GM23338 (cell line): ENCODE measurements at regions not wholly inside any gene's neighbourhood (a gene's known extent, or its start where the extent isn't known, plus 50 kb on each side); places are given as distances from the start of the nearest gene placed in this dataset.

Experiments used
- ATAC-seq: fragments of 200-7000 bp; cut with Tn5 transposase; 3 replicates; pipeline ENCODE4 v1.9.1; 2020
- DNase-seq: peaks from one replicate; pipeline ENCODE4 v3.0.0-alpha.2; 2015; ENCODE audit warnings: low spot score
- H2AFZ ChIP-seq: fragments of 200-600 bp; sonication (generic); 2 replicates; pipeline ENCODE4 v1.8.0; 2016; ENCODE audit warnings: antibody characterized with exemption, mild to moderate bottlenecking, moderate library complexity
- H3F3A ChIP-seq: fragments of 200-600 bp; sonication (generic); replicated peaks from 2 replicates; pipeline ENCODE4 v1.8.0; 2017; ENCODE audit warnings: antibody characterized with exemption, mixed run types, low read depth
- H3K27ac ChIP-seq: fragments of 200-600 bp; sonication (generic); 2 replicates; pipeline ENCODE4 v1.6.1; 2016; ENCODE audit warnings: low read depth
- H3K27me3 ChIP-seq: fragments of 200-600 bp; sonication (generic); 2 replicates; pipeline ENCODE4 v1.8.0; 2016; ENCODE audit warnings: mild to moderate bottlenecking, mixed run types, moderate library complexity; ENCODE audit not compliant: insufficient read depth
- H3K36me3 ChIP-seq: fragments of 200-600 bp; sonication (generic); 2 replicates; pipeline ENCODE4 v1.8.0; 2016; ENCODE audit warnings: mild to moderate bottlenecking; ENCODE audit not compliant: insufficient read depth
- H3K4me1 ChIP-seq: fragments of 200-600 bp; sonication (generic); 2 replicates; pipeline ENCODE4 v1.8.0; 2016; ENCODE audit warnings: mild to moderate bottlenecking, moderate library complexity; ENCODE audit not compliant: insufficient read depth
- H3K4me2 ChIP-seq: fragments of 200-600 bp; sonication (generic); 2 replicates; pipeline ENCODE4 v1.7.1; 2017; ENCODE audit warnings: mixed run types
- H3K4me3 ChIP-seq: fragments of 200-600 bp; sonication (generic); 2 replicates; pipeline ENCODE4 v1.6.1; 2016; ENCODE audit warnings: mixed run types
- H3K79me2 ChIP-seq: fragments of 200-600 bp; sonication (generic); replicated peaks from 2 replicates; pipeline ENCODE4 v1.8.0; 2017; ENCODE audit warnings: mild to moderate bottlenecking; ENCODE audit not compliant: insufficient read depth
- H3K9me2 ChIP-seq: fragments of 200-600 bp; sonication (generic); 2 replicates; pipeline ENCODE4 v1.8.0; 2017; ENCODE audit not compliant: insufficient read depth
- H4K20me1 ChIP-seq: fragments of 200-600 bp; sonication (generic); replicated peaks from 2 replicates; pipeline ENCODE4 v1.8.0; 2017; ENCODE audit warnings: mild to moderate bottlenecking; ENCODE audit not compliant: insufficient read depth
- H3K27ac Mint-ChIP-seq: 2 replicates; pipeline ENCODE4 v1.8.0; 2020; ENCODE audit warnings: inconsistent platforms, mild to moderate bottlenecking, moderate library complexity, mixed read lengths
- H3K27me3 Mint-ChIP-seq: 3 replicates; pipeline ENCODE4 v1.8.0; 2022; ENCODE audit warnings: low read depth, mild to moderate bottlenecking, moderate library complexity, mixed read lengths, inconsistent platforms; ENCODE audit not compliant: insufficient read depth, poor library complexity
- H3K36me3 Mint-ChIP-seq: 3 replicates; pipeline ENCODE4 v1.8.0; 2021; ENCODE audit warnings: low read depth, mild to moderate bottlenecking, inconsistent platforms, moderate library complexity, mixed read lengths
- H3K4me1 Mint-ChIP-seq: 3 replicates; pipeline ENCODE4 v1.8.0; 2020; ENCODE audit warnings: mild to moderate bottlenecking, inconsistent platforms, mixed read lengths
- H3K4me3 Mint-ChIP-seq: 3 replicates; pipeline ENCODE4 v1.8.0; 2021; ENCODE audit warnings: moderate library complexity, mild to moderate bottlenecking, inconsistent platforms, mixed read lengths
- H3K9me3 Mint-ChIP-seq: 3 replicates; pipeline ENCODE4 v1.8.0; 2020; ENCODE audit warnings: moderate library complexity, mild to moderate bottlenecking, inconsistent platforms, mixed read lengths
- CTCF ChIP-seq, 2 experiments: fragments of 200-600 bp in 1 of 2; sonication (generic) in 1 of 2; conservative IDR thresholded peaks; 2 replicates each; pipeline versions ENCODE4 v1.5.1 to v1.6.1; 2016 to 2017; ENCODE audit warnings: antibody characterized with exemption in 2 of 2, low read depth in 2 of 2, mild to moderate bottlenecking in 2 of 2, moderate library complexity in 1 of 2
- EZH2 ChIP-seq: fragments of 200-600 bp; sonication (generic); IDR thresholded peaks from one replicate; pipeline ENCODE4 v1.8.0; 2017; ENCODE audit warnings: antibody characterized with exemption, mild to moderate bottlenecking, low read depth; ENCODE audit not compliant: unreplicated experiment
- JUNB ChIP-seq: IDR thresholded peaks from one replicate; pipeline ENCODE4 v1.6.1; 2016; ENCODE audit warnings: antibody characterized with exemption; ENCODE audit not compliant: unreplicated experiment
- NANOG ChIP-seq: IDR thresholded peaks from 2 replicates; pipeline ENCODE4 v1.6.1; 2016; ENCODE audit warnings: antibody characterized with exemption, borderline replicate concordance
- POLR2AphosphoS5 ChIP-seq: IDR thresholded peaks from 2 replicates; pipeline ENCODE4 v1.6.1; 2016; ENCODE audit warnings: antibody characterized with exemption, low read depth
- TF ChIP-seq, protein P1 (sequence below): IDR thresholded peaks from 2 replicates; pipeline ENCODE4 v1.6.1; 2016; ENCODE audit warnings: antibody characterized with exemption
- TF ChIP-seq, protein P2 (sequence below): IDR thresholded peaks from one replicate; pipeline ENCODE4 v1.6.1; 2018; ENCODE audit warnings: antibody characterized with exemption; ENCODE audit not compliant: unreplicated experiment

DNA sequence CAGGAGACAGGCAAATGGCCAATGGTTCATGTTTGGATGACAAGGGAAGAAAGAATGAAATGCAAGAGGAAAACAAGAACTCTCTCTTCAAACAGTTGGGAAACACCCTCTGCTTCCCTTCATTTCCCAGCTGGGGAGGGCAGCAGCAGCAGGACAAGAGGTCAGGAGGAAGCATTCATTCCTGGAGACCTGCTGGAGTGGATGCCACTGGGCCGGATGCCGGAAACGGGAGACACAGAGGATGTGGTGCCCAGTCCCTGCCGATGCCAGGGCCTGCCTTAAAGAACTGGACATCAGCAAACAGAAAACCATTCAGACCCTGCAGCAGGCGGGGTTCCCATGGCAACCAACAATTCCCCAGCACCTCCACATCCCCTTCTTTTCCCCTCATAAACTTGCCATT, 102.3 kb upstream of the ZNF648 start (continued):
- no peak for TF ChIP-seq CTCF (conservative IDR thresholded peaks at IDR 0.05; ENCODE audit: low read depth in 2 of 2)

DNA sequence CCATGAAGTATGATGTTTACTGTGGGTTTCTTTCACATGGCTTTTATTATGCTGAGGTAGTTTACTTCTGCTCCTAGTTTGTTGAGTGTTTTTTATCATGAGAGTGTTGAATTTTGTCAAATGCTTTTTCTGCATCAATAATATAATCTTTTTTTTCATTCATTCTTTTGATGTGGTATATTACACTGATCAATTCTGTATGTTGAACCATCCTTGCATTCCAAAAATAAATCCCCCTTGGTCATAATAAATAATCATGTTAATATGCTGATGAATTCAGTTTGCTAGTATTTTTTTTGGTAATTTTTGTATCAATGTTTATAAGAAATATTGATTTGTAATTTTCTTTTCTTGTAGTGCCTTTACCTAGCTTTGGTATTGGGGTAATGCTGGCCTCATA, 97.9 kb upstream of the ZNF648 start:
- H3K4me3 ChIP-seq, result no peak overlapping the region
- H3K4me1 ChIP-seq, result no peaks in the 10 kb centered on the region
- H3K27ac Mint-ChIP-seq, result no peak overlapping the region
- no peak for DNase-seq
- no peaks in the 10 kb centered on the region for H3K27me3 ChIP-seq
- TF ChIP-seq, protein P1, sequence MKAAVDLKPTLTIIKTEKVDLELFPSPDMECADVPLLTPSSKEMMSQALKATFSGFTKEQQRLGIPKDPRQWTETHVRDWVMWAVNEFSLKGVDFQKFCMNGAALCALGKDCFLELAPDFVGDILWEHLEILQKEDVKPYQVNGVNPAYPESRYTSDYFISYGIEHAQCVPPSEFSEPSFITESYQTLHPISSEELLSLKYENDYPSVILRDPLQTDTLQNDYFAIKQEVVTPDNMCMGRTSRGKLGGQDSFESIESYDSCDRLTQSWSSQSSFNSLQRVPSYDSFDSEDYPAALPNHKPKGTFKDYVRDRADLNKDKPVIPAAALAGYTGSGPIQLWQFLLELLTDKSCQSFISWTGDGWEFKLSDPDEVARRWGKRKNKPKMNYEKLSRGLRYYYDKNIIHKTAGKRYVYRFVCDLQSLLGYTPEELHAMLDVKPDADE, result no peak
- TF ChIP-seq EZH2 (no peak), POLR2AphosphoS5 (no peak), NANOG (no peak), JUNB (no peak)
- TF ChIP-seq, protein P2, sequence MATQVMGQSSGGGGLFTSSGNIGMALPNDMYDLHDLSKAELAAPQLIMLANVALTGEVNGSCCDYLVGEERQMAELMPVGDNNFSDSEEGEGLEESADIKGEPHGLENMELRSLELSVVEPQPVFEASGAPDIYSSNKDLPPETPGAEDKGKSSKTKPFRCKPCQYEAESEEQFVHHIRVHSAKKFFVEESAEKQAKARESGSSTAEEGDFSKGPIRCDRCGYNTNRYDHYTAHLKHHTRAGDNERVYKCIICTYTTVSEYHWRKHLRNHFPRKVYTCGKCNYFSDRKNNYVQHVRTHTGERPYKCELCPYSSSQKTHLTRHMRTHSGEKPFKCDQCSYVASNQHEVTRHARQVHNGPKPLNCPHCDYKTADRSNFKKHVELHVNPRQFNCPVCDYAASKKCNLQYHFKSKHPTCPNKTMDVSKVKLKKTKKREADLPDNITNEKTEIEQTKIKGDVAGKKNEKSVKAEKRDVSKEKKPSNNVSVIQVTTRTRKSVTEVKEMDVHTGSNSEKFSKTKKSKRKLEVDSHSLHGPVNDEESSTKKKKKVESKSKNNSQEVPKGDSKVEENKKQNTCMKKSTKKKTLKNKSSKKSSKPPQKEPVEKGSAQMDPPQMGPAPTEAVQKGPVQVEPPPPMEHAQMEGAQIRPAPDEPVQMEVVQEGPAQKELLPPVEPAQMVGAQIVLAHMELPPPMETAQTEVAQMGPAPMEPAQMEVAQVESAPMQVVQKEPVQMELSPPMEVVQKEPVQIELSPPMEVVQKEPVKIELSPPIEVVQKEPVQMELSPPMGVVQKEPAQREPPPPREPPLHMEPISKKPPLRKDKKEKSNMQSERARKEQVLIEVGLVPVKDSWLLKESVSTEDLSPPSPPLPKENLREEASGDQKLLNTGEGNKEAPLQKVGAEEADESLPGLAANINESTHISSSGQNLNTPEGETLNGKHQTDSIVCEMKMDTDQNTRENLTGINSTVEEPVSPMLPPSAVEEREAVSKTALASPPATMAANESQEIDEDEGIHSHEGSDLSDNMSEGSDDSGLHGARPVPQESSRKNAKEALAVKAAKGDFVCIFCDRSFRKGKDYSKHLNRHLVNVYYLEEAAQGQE, result no peak
- no peak overlapping the region for H3K4me2 ChIP-seq
- H3K27ac ChIP-seq, result no peak overlapping the region
- no peaks in the 10 kb centered on the region for H3K4me1 Mint-ChIP-seq
- H3K4me3 Mint-ChIP-seq, result no peak overlapping the region
- peaks cover 4% of the 10 kb centered on the region for H3K27me3 Mint-ChIP-seq
- no peaks in the 10 kb centered on the region for H3K36me3 ChIP-seq
- no peak overlapping the region for H2AFZ ChIP-seq
- H4K20me1 ChIP-seq, result no peaks in the 10 kb centered on the region
- H3F3A ChIP-seq, result no peaks in the 10 kb centered on the region
- no peaks in the 10 kb centered on the region for H3K79me2 ChIP-seq
- H3K9me2 ChIP-seq, result peaks cover 6% of the 10 kb centered on the region
- H3K36me3 Mint-ChIP-seq, result no peaks in the 10 kb centered on the region; the same call in 2 of the 3 replicates
- H3K9me3 Mint-ChIP-seq, result no peaks in the 10 kb centered on the region; the same call in 1 of the 3 replicates
- no peak for ATAC-seq

DNA sequence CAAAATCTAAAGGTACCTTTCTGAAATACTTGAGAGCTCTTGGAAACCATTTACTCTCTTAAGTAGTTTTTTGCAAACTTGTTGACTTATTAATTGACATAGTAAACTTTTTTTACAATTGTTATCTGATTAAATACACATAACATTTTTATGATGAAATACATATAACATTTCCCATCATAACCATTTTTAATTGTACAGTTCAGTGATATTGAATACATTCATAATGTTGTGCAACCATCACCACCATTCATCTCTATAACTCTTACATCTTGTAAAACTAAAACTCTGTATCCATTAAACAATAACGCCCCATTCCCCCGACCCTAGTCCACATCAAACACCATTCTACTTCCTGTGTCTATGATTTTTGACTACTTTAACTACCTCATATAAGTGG, 95.7 kb upstream of the ZNF648 start:
- H4K20me1 ChIP-seq, result no peaks in the 10 kb centered on the region
- Mint-ChIP-seq H3K27ac (no peak overlapping the region), H3K9me3 (no peaks in the 10 kb centered on the region; the same call in 1 of the 3 replicates), H3K27me3 (peaks cover 3% of the 10 kb centered on the region), H3K4me3 (no peak overlapping the region), H3K36me3 (no peaks in the 10 kb centered on the region; the same call in 2 of the 3 replicates), H3K4me1 (no peaks in the 10 kb centered on the region)
- no peaks in the 10 kb centered on the region for H3K27me3 ChIP-seq
- ATAC-seq (no peak), DNase-seq (no peak)
- no peak overlapping the region for H3K4me2 ChIP-seq
- no peak overlapping the region for H3K4me3 ChIP-seq
- no peaks in the 10 kb centered on the region for H3K4me1 ChIP-seq
- H2AFZ ChIP-seq, result no peak overlapping the region
- H3K27ac ChIP-seq, result no peak overlapping the region
- no peaks in the 10 kb centered on the region for H3F3A ChIP-seq
- H3K79me2 ChIP-seq, result no peaks in the 10 kb centered on the region
- peaks cover 6% of the 10 kb centered on the region for H3K9me2 ChIP-seq
- no peaks in the 10 kb centered on the region for H3K36me3 ChIP-seq
- TF ChIP-seq, protein P1, result no peak
